D721Med (cell line): ENCODE measurements at regions not wholly inside any gene's neighbourhood (a gene's known extent, or its start where the extent isn't known, plus 50 kb on each side); places are given as distances from the start of the nearest gene placed in this dataset.

Experiments
- DNase-seq: peaks from one replicate; pipeline ENCODE4 v3.0.0; 2011; ENCODE audit warnings: low spot score; ENCODE audit not compliant: insufficient read length
- FAIRE-seq: peaks from 2 replicates; lab custom pipeline; 2011; peaks lifted over from hg19 to GRCh38; lab: Jason Lieb, UNC
- TF ChIP-seq, protein P1 (sequence below): IDR thresholded peaks from 2 replicates; pipeline ENCODE4 v1.5.1; 2012; ENCODE audit warnings: mild to moderate bottlenecking, control low read depth; ENCODE audit not compliant: insufficient read depth; ENCODE audit errors: missing control alignments

DNA sequence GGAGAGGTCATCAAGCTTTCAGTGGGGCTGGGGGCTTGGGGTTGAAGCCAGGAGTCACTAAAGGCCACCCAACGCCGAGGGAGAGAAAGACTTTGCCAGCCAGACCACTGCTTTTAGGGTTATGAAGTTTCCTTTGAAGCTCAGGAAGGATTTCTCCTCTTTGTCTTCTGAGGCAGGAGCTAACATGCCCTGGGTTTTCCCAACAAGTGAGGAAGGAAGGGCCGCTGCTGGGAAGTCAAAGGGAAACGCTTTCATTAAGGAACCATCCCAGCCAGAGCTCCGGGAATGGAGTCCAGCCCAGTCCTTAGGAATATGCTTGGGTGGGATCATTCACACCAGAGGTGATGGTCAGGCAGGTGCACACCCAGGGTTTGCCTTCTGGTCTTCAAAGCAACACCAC is 436.9 kb downstream of the PRDM2 start:
- DNase-seq (no peak), FAIRE-seq (no peak)
- TF ChIP-seq, protein P1, sequence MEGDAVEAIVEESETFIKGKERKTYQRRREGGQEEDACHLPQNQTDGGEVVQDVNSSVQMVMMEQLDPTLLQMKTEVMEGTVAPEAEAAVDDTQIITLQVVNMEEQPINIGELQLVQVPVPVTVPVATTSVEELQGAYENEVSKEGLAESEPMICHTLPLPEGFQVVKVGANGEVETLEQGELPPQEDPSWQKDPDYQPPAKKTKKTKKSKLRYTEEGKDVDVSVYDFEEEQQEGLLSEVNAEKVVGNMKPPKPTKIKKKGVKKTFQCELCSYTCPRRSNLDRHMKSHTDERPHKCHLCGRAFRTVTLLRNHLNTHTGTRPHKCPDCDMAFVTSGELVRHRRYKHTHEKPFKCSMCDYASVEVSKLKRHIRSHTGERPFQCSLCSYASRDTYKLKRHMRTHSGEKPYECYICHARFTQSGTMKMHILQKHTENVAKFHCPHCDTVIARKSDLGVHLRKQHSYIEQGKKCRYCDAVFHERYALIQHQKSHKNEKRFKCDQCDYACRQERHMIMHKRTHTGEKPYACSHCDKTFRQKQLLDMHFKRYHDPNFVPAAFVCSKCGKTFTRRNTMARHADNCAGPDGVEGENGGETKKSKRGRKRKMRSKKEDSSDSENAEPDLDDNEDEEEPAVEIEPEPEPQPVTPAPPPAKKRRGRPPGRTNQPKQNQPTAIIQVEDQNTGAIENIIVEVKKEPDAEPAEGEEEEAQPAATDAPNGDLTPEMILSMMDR = no peak

DNA sequence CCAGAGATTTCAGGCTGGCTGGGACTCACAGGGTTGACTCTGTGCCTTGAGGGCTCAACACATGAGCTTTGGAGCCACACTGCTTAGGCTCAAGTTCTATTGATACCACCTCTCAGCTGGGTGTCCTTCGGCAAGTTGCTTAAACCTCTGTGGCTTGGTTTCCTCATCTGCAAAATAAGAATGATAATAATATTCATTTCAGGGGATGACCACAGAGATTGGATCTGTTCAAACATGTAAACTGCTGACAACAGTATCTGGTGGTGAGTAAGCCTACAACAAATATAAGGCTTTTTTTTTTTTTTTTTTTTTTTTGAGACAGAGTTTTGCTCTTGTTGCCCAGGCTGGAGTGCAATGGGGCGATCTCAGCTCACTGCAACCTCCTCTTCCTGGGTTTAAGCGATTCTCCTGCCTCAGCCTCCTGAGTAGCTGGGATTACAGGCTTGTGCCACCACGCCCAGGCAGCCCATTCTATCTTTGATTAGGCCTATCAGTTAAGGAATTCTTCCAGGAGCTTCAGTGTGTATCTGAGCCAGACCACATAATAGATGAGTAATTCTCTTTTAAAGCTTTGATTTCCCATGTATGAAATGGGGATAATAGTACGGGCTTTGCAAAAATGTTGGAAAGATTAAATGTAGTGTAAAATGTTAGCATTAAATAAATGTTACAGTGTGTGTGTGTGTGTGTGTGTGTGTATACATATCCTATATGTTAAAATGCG is 437.6 kb downstream of the PRDM2 start:
- TF ChIP-seq, protein P1 = no peak
- no peak for DNase-seq
- no peak for FAIRE-seq

DNA sequence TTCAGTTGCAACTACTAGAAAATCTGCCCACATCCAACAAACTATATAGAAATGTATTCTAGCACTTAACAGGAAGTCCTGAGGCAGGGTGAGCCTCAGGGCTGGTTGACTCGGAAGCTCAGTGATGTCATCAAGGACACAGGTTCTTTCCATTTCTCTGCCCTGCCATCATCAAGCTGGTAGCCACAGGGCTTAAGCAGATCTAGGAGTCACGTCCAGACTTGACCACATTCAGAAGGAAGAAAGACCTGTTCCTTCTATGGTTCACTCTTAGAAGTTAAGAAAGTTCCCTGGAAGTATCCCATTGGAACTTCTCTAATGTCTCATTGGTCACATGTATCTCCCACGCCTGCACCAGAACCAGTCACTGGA is 438.1 kb downstream of the PRDM2 start:
- TF ChIP-seq, protein P1 = no peak
- FAIRE-seq (no peak), DNase-seq (no peak)

DNA sequence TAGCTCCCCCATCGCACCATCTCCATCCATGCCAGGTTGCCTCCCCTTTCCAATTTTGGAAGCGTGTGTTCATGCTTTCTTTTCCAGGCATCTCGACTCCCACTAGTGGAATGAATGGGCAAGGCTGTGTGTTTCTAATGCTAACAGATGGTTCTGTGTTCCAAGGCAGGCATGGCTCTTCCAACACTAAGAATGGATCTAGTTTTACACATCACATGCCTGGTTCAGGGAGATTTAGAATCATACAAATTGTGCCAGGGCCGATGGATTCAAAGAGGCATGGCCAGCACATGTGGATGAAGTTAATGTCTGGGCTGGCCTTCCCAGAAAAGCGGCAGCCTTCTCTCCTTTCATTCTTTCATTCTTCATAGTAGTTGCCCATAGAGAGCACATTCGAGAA is 438.7 kb downstream of the PRDM2 start:
- FAIRE-seq (no peak), DNase-seq (no peak)
- TF ChIP-seq, protein P1 = no peak

DNA sequence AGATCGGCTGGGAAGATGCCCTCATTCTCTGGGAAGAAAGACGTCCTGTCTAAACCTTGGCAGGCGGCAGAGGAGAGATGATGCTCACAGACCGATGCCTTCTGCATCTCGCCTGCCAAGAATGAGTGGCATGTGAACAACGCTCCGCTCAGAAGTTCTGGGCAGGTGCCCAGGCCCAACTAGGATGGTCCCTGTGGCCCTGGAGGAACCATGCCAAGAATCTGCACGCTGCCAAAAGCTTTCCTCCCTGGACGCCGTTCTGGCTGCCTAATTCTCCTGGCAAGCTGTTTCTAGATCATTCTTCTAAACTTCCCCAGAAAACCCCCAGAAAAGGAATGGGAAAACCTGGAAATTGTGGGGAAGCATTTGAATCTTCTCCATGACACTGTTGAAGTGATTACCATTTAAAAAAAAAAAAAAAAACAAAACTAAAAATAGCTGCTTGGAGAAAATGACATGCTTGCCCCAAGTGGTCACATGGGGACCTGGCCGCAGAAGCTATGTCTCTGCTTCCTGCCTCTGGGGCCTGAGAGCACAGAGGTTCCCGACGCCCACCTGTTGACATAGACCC is 440.9 kb downstream of the PRDM2 start:
- no peak for FAIRE-seq
- no peak for DNase-seq
- TF ChIP-seq, protein P1 = no peak

DNA sequence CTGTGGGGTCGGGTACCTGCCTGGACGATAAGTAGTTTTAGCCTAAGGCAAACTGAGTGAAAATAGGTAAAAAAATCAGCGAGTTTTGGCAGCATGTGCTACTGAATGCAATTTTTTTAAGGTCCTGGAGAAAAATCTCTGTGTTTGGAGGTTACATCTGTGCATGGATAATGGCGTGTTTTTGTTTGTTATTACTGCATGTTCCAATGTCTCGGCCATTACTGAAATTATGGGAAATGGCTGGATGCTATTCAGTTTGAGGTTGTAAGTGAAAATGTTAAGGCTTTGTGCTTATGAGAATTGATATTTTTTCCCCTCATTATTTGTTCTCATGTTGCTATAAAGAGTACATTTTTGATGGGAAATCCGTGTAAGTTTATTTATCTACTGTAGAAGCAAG is 441.7 kb downstream of the PRDM2 start:
- no peak for DNase-seq
- TF ChIP-seq, protein P1 = no peak
- no peak for FAIRE-seq
